ENCODE measurements at regions not wholly inside any gene's neighbourhood (a gene's known extent, or its start where the extent isn't known, plus 50 kb on each side); places are given as distances from the start of the nearest gene placed in this dataset.

GRCh38 chr15:92315144-92315543 is 78.5 kb upstream of the ST8SIA2 start:
- no peak for TF ChIP-seq CTCF (IDR thresholded peaks at IDR 0.05)
- no peak for TF ChIP-seq POLR2AphosphoS5 (IDR thresholded peaks at IDR 0.05)
- TF ChIP-seq POLR2A (IDR thresholded peaks at IDR 0.05; ENCODE audit: low read depth) = no peak
- no peak for TF ChIP-seq EP300 (IDR thresholded peaks at IDR 0.05)
